IPS DF 4.7 (cell line): ENCODE measurements at regions not wholly inside any gene's neighbourhood (a gene's known extent, or its start where the extent isn't known, plus 50 kb on each side); places are given as distances from the start of the nearest gene placed in this dataset.

Experiments
- DNase-seq: peaks from one replicate; pipeline ENCODE4 v3.0.0-alpha.2; 2013; ENCODE audit warnings: low spot score; ENCODE audit errors: extremely low read depth

DNA sequence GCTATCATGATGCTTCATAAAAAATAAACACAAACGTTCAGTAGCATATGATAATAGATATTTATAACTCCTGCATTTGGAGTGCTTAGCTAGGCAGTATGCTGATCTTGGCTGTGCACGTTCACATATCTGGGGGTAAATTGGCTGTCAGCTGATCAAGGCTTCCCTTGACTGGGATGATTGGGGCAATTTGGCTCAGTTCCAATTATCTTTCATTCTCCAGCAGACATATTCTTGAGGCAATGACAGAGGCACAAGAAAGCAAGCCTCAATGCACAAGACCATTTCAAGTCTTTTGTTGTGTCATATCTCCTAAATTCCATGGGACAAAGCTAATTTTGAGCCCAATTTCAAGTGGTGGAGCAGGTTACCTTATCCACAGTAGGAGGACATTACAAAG is 142.0 kb downstream of the DLEU7 start:
- DNase-seq: no peak

DNA sequence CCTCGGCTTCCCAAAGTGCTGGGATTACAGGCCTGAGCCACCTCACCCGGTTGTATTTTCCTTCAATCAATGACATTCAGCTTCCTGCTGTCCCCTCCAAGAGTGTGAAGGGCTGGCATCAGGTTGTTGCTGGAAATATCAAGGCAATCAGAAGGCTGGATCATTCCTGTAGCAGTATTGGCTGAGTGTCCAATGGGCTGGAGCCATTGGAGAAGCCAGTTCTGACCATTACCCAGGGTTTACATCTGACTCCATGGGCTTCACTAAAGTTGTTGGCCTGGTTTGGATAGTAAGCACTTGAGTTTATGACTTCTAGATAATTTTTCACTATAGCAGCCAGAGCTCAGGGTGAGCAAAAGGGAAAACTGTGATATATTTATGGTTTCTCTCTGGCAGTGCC is 137.0 kb downstream of the DLEU7 start:
- DNase-seq: no peak

- DNase-seq: no peak
Observed at GRCh38 chr13:50707628-50708027, 135.9 kb downstream of the DLEU7 start.

GRCh38 chr13:50708461-50708860 is 135.0 kb downstream of the DLEU7 start:
- no peak for DNase-seq

DNA sequence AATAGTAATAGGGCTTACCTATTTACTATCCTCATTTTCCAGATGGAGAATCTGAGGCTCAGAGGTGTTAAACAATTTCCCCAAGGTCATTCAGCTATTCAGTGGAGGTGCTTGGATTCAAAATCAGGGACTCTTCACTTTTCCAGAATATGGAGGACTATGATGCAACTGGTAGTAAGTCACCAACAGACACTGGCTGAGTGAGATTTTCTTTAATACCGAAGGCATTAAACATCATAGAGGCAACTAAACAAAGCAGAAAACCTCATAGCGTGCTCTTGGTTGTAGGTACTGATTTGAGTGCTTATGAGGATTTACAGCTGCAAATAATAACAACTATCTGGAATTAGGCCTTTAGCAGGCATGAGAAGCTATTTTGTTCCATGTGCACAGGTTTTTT is 134.4 kb downstream of the DLEU7 start:
- no peak for DNase-seq

DNA sequence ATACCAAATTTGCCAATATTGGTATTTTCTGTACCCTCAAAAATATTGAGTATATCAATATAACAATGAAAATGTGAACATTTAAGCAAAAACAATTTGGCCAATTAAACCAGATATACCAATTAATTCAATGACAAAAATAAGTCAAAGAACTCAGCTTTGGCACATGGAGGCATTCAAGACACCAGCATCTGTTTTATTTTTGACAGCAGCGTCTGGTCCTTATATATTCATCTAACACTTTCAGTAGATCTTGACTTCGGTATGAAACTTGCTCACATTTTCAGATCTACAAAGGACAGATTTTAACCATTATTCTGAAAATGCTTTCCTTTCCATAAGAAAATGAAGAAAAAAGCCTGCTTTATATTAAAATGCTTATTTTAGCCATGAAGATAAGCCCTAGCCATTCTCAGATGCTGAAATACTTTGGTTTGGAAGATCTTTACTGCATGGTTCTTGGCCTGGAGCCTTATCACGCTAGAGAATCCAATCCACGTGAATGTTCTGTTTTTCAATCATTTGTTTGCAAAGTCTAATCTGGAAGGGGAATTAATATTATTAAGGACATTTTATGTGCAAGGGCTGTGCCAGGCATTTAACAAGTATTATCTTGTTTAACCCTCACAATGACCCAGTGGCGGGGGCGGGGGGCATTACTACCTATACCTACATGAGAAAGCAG is 132.2 kb downstream of the DLEU7 start:
- DNase-seq: no peak

DNA sequence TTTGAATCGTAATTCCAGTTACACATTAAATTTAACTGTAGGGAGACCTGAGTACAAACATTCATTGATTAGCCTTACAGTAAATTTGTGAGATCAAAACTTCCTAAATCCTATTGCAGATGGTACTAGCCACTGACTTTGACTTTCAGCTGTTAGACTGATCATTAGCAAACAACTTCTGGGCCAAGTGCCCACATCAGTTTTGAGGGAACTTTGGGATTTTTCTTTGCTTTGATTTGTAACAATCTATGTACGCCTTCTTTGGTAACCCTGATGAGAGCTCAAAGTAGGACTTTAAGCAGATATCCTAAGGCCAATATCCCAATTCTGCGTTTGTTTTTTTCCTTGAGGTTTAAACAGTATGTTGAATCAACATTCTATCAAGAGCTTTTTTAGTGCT is 131.5 kb downstream of the DLEU7 start:
- DNase-seq: no peak

GRCh38 chr13:50712456-50712855 is 131.0 kb downstream of the DLEU7 start:
- no peak for DNase-seq

DNA sequence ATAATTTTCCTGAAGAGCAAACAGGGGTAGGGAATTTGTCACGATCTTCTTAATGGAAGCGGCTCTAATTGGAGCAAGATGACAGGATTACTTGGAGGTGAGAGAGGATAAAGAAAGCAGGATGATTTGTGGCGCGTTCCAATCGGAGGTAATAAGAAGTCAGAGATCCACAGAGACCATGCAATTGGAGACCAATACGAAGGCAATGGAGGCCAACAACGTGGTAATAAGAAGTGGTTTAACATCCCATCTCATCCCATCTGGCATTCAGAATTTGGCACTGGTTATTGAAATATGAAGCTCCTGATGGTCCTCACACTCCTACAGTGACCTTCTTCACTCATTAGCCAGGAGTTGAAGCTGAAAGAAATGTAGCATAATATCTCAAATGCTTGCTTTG is 130.6 kb downstream of the DLEU7 start:
- DNase-seq: no peak

DNA sequence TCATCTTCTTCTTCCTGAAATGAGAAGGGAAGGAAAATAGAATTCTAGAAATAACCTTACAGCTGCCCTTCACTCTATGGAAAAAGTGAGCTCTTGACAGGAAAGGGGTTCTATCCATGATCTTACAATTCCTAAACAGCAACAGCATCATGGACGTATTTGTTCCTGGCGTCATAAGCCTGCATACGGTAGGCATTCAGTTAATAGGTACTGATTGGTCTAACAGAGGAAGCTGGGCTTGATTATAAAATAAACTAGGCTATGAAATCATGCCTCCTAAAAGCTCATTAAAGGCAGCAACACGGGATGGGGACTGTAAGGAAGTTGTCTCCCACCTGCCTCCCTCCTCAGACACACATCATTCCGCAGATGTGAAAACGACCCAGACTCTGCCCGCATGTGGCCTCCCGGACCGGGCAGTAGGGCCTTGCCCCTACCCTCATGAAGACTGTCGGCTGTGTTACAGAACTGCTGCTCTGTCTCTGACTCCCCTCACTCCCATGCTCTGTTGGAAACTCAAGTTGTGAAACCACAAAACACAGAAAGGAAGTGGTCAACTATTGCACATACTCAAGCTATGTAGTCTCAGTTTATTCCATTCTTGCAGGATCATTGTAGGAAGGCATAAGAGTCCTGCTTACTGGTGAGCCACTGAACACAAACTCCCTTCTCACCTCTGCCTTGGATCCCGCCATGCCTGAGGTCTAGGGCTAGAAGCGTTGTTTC is 129.8 kb downstream of the DLEU7 start:
- no peak for DNase-seq

DNA sequence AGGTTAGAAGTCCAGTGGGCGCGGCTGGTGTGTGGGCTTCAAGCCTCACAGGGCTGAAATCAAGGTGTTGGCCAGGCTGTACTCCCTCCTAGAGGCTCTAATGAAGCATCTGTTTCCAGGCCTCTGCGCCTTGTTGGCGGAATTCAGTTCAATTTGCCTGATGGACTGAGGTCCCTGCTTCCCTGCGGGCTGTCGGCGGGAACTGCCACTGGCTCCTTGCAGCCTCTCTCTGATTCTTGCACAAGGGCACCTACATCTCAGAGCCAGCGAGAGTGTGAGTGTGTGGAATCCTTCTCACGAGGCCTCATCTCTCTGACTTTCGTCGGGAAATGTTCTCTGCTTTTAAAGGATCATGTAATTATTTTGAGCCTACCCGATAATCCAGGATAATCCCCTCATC is 128.6 kb downstream of the DLEU7 start:
- no peak for DNase-seq

- no peak for DNase-seq
Observed at GRCh38 chr13:50715402-50716146, 127.9 kb downstream of the DLEU7 start.

DNA sequence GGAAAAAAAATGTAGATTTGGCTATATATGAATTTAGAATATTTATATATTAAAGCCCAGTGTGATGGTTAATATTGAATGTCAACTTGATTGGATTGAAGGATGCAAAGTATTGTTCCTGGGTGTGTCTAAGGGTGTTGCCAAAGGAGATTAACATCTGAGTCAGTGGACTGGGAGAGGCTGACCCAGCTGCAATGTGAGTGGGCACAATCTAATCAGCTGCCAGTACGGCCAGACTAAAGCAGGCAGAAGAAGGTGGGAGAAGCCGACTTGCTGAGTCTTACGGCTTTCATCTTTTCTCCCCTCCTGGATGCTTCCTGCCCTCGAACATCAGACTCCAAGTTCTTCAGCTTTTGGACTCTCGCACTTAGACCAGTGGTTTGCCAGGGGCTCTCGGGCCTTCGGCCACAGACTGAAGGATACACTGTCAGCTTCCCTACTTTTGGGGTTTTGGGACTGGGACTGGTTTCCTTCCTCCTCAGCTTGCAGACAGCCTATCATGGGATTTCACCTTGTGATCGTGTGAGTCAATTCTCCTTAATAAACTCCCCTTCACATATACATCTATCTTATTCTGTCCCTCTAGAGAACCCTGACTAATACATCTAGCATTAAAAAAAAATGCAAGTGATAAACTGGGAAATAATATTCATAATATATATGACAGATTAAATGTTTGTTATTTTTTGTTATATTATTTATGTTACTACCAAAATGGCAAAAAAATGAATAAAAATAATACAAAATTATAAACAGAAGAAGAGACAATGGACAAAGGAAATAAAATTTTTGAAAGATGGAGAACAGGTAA is 122.4 kb downstream of the DLEU7 start:
- DNase-seq: no peak

GRCh38 chr13:50721672-50721992 is 121.9 kb downstream of the DLEU7 start:
- no peak for DNase-seq

DNA sequence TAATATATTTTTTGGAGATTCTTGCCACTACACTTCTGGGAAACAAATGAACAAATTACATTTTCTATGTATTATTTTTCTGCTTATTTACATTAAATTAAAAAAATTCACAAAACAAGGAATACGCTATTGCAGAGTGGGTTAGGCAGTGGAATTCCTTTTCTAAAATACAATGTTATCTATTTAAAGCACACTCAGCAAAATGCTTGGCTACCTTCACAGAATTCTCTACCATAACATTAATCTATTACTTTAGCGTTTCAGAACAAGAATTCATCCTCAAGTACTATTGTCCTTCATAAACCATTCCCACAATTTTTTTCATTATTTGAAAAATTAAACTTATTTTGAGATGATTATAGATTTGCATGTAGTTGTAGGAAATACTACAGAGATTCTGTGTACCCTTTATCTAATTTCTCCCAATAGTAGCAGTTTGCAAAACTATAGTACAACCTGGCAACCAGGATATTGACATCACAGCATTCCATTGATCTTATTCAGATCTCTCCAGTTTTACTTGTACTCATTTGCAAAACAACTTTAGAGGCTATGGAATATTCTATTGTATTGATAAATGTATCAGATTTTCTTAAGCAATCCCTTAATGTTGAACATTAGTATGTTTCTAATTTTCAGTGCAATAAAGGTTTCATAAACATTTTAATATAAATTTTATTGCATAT is 120.9 kb downstream of the DLEU7 start:
- no peak for DNase-seq

DNA sequence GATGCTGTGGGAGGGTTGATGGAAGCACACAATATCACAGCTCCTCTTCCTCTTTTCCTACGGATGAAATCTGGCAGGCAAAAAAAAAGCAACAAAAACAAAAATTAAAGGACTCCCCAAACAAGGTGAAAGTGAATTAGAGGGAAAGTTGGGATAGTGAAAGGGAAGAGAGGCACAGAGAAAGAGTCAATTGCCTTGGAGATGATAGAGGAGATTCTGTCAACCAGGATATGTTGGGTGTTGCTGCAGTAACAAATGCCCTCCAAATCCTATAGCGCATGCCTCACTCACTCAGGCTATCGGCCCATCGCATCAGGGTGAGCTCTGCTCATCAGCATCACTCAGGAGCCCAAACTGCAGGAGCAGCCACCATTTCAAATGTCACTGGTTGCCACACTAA is 119.1 kb downstream of the DLEU7 start:
- DNase-seq: no peak

GRCh38 chr13:50724913-50725312 is 118.6 kb downstream of the DLEU7 start:
- DNase-seq: no peak

DNA sequence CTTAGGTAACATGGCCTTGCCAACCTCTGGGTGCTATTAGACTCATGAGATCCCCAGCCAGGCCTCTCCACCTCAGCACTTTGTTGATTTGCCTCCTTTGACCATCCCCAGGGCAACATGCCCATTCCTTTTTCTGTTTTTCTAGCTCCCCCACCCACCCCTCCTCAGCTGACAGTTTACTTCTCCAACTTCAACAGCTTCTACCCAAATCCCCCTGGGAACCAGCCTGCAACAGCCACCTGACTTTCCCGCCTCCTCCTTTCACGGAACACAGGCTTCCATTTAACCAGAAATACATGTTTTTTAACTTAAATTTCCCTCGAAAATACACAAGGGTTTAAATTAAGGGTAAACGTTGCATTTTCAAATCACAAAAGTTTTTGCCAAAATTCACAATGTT is 117.3 kb downstream of the DLEU7 start:
- DNase-seq: no peak

GRCh38 chr13:50729177-50729576 is 114.3 kb downstream of the DLEU7 start:
- DNase-seq: no peak

DNA sequence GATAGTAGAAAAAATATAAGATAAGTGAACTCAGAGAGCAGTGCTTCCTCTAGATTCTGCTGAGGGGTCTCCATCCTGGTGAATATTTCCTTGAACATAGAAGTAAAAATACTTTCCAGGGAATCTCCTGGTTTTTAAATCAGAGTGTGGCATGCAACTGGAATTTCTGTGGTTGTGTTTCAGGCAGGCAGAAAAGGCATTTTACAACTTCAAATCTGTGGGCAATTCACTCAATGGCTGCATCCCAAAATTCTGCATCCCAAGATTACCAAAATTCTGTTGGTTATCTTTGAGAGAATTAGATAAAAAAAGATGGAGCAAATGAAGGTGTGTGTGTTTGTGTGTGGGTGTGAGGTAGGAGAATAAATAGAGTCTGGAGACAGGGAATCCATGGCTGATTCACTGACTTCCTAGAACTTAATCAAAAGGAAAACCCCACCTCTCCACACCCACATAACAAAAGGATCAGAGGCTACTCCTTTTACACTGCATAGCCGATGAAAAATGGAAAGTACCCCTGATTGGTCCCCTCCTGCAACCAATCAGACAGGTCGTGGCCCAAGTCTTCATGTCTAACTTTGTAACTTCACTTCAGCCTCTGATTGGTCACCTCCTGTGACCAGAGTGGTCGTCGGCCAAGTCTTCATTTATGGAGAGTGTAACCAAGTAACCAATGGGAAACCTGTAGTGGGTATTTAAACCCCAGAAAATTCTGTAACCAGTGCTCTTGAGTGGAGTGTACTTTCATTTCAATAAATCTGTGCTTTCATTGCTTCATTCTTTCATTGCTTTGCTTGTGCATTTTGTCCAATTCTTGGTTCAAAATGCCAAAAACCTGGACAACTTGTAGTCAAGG is 112.8 kb downstream of the DLEU7 start:
- no peak for DNase-seq
